ENCODE measurements at regions not wholly inside any gene's neighbourhood (a gene's known extent, or its start where the extent isn't known, plus 50 kb on each side); places are given as distances from the start of the nearest gene placed in this dataset.

DNA sequence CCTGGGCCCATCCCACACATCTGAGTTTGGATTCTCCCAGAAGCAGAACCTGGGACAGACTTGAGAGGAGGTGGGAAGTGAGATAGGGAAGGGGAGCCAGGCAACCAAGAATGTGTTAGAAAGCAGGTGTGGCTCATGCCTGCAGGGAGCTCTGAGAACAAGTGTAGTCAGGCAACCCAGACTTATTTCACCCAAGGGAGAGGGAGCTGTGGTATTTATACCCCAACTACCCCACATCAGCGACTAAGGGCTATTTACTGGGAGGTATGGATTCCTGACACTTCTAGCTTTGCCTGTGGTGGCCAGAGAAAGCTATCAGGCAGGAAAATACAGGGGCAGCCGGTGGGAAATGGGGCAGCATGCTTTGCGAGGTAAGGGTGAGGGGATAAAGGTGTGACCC, 125.8 kb upstream of the MSX1 start:
- Mint-ChIP-seq H3K9me3 (peaks cover 0 to 15% (median 5%) of the 10 kb centered on the region in 5 donors), H3K27ac (no peak overlapping the region), H3K4me1 (no peaks in the 10 kb centered on the region), H3K4me3 (no peak overlapping the region), H3K36me3 (peaks cover 0 to 30% (median 2%) of the 10 kb centered on the region in 3 donors), H3K27me3 (peaks cover 0 to 6% of the 10 kb centered on the region in 2 donors)
- H3K27ac ChIP-seq (ENCODE audit: low read depth, low read length), result no peak overlapping the region
- no peak for DNase-seq
- ChIA-PET POLR2A (no interaction called here), CTCF (no interaction called here)
- H3K4me1 ChIP-seq (ENCODE audit: insufficient read depth, low read length), result no peaks in the 10 kb centered on the region
- no peaks in the 10 kb centered on the region for H3K9me3 ChIP-seq (ENCODE audit: low read length)
- H3K36me3 ChIP-seq (ENCODE audit: insufficient read depth, low read length), result no peaks in the 10 kb centered on the region
- H3K27me3 ChIP-seq (ENCODE audit: insufficient read depth, low read length, poor library complexity, severe bottlenecking), result no peaks in the 10 kb centered on the region
- H3K4me3 ChIP-seq (ENCODE audit: low read length), result no peak overlapping the region

DNA sequence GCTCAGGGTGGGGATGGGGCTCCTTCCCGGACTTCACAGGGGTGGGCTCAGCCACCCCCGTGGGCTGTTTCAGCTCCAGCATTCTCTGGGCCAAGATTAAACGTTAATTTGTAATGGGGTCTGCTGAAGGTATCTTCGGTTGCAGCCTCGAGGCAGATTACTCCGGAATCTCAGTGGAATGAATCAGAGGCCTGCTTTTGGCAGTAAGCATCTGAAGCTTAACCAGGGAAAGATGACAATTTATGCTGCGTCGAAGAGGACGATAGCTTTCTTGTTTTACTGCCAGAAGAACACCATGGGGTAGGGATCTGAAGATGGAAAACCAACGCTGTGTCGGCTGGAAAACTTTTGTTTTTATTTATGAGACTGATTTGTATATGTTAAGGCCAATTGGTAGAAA, 129.2 kb upstream of the MSX1 start:
- peaks cover 18 to 43% (median 24%) of the 10 kb centered on the region in 5 donors for H3K9me3 Mint-ChIP-seq
- DNase-seq, result no peak
- ChIA-PET POLR2A (no interaction called here), CTCF (no interaction called here)
- no peaks in the 10 kb centered on the region for H3K36me3 ChIP-seq (ENCODE audit: insufficient read depth, low read length)
- peaks cover 0 to 2% of the 10 kb centered on the region in 2 donors for H3K27me3 Mint-ChIP-seq
- peaks cover 5% of the 10 kb centered on the region for H3K9me3 ChIP-seq (ENCODE audit: low read length)
- H3K4me1 ChIP-seq (ENCODE audit: insufficient read depth, low read length), result no peaks in the 10 kb centered on the region
- no peak overlapping the region for H3K27ac Mint-ChIP-seq
- no peaks in the 10 kb centered on the region for H3K27me3 ChIP-seq (ENCODE audit: insufficient read depth, low read length, poor library complexity, severe bottlenecking)
- H3K4me3 Mint-ChIP-seq, result no peak overlapping the region
- no peaks in the 10 kb centered on the region for H3K4me1 Mint-ChIP-seq
- no peak overlapping the region for H3K4me3 ChIP-seq (ENCODE audit: low read length)
- H3K36me3 Mint-ChIP-seq, result peaks cover 3 to 52% (median 6%) of the 10 kb centered on the region in 3 donors
- no peak overlapping the region for H3K27ac ChIP-seq (ENCODE audit: low read depth, low read length)

DNA sequence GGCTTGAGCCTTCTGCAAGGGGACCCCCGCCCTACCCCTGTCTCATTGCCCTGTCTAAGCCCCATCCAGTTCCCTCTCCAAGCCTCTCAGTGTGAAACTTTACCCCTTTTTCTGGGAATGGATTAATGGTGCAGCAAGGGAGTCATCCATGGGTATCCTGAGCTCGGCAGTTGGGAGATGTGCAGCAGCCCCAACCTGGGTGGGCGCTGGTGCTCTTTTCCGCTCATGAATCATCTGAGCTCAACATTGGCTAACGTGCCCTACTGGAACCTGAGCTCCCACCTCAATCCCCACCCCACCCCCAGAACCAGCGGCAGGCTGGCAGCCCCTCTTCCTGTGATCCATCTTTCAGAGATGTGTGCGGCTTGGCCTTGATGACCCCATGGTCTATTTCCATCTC, 130.3 kb upstream of the MSX1 start:
- no peaks in the 10 kb centered on the region for H3K4me1 ChIP-seq (ENCODE audit: insufficient read depth, low read length)
- no peaks in the 10 kb centered on the region for H3K27me3 ChIP-seq (ENCODE audit: insufficient read depth, low read length, poor library complexity, severe bottlenecking)
- no peak overlapping the region for H3K27ac ChIP-seq (ENCODE audit: low read depth, low read length)
- peaks cover 5% of the 10 kb centered on the region for H3K9me3 ChIP-seq (ENCODE audit: low read length)
- Mint-ChIP-seq H3K9me3 (peaks cover 25 to 52% (median 34%) of the 10 kb centered on the region in 5 donors), H3K36me3 (peaks cover 5 to 61% (median 6%) of the 10 kb centered on the region in 3 donors), H3K27ac (no peak overlapping the region), H3K4me3 (no peak overlapping the region), H3K27me3 (peaks cover 0 to 2% of the 10 kb centered on the region in 2 donors), H3K4me1 (no peaks in the 10 kb centered on the region)
- POLR2A ChIA-PET, result no interaction called here
- DNase-seq, result no peak
- CTCF ChIA-PET, result no interaction called here
- H3K4me3 ChIP-seq (ENCODE audit: low read length), result no peak overlapping the region
- H3K36me3 ChIP-seq (ENCODE audit: insufficient read depth, low read length), result no peaks in the 10 kb centered on the region

DNA sequence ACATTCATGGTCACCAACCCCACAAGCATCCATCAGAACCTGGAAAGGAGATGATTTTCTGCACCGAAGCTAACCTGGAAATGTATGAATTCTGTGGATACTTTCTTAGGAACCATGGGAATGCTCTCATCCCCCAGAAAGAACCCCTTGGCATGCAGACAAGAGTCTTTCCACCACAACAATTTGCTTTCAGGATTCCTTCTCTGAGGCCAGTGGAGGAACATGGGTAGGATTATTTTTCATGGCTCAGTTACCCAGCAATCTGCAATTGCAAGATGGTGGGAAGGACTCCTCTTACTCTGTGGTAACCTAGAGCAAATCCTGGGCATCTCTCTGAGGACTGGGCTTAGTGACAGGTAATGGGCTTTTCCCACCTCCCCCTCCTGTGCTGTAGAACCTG, 131.9 kb upstream of the MSX1 start:
- Mint-ChIP-seq H3K27me3 (no peaks in the 10 kb centered on the region), H3K4me3 (no peak overlapping the region), H3K9me3 (peaks cover 28 to 60% (median 38%) of the 10 kb centered on the region in 5 donors), H3K4me1 (no peaks in the 10 kb centered on the region), H3K36me3 (peaks cover 4 to 62% (median 5%) of the 10 kb centered on the region in 3 donors), H3K27ac (no peak overlapping the region)
- Histone ChIP-seq H3K4me3 (ENCODE audit: low read length) (no peak overlapping the region), H3K36me3 (ENCODE audit: insufficient read depth, low read length) (no peaks in the 10 kb centered on the region), H3K9me3 (ENCODE audit: low read length) (peaks cover 5% of the 10 kb centered on the region), H3K27me3 (ENCODE audit: insufficient read depth, low read length, poor library complexity, severe bottlenecking) (no peaks in the 10 kb centered on the region), H3K27ac (ENCODE audit: low read depth, low read length) (no peak overlapping the region), H3K4me1 (ENCODE audit: insufficient read depth, low read length) (no peaks in the 10 kb centered on the region)
- CTCF ChIA-PET, result no interaction called here
- POLR2A ChIA-PET, result no interaction called here
- DNase-seq, result no peak

DNA sequence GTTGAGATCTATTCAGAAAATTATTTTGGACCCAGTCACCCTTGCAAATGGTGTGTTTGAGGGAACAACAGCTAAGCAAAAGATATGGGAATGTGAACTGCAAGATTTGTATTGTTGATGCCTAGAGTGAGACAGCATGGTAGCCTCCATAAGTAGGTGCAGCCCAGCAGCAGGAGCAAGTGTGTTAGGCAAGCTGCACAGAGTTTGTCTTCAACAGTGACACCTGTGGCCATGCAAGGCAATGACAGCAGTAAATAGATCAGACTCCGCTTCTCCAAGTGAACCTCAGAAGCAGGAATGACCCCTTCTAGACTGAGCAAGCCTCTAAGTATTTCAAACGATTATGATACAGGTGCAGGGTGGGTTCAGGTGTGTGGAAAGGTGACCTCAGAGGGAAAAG, 133.4 kb upstream of the MSX1 start:
- Histone ChIP-seq H3K4me1 (ENCODE audit: insufficient read depth, low read length) (no peaks in the 10 kb centered on the region), H3K36me3 (ENCODE audit: insufficient read depth, low read length) (no peaks in the 10 kb centered on the region), H3K9me3 (ENCODE audit: low read length) (peaks cover 5% of the 10 kb centered on the region), H3K27me3 (ENCODE audit: insufficient read depth, low read length, poor library complexity, severe bottlenecking) (no peaks in the 10 kb centered on the region), H3K4me3 (ENCODE audit: low read length) (no peak overlapping the region), H3K27ac (ENCODE audit: low read depth, low read length) (no peak overlapping the region)
- peaks cover 23 to 54% (median 37%) of the 10 kb centered on the region in 5 donors for H3K9me3 Mint-ChIP-seq
- no peaks in the 10 kb centered on the region for H3K4me1 Mint-ChIP-seq
- H3K27ac Mint-ChIP-seq, result no peak overlapping the region
- ChIA-PET POLR2A (no interaction called here), CTCF (no interaction called here)
- no peak overlapping the region for H3K4me3 Mint-ChIP-seq
- peaks cover 4 to 56% (median 5%) of the 10 kb centered on the region in 3 donors for H3K36me3 Mint-ChIP-seq
- H3K27me3 Mint-ChIP-seq, result no peaks in the 10 kb centered on the region
- DNase-seq, result no peak

DNA sequence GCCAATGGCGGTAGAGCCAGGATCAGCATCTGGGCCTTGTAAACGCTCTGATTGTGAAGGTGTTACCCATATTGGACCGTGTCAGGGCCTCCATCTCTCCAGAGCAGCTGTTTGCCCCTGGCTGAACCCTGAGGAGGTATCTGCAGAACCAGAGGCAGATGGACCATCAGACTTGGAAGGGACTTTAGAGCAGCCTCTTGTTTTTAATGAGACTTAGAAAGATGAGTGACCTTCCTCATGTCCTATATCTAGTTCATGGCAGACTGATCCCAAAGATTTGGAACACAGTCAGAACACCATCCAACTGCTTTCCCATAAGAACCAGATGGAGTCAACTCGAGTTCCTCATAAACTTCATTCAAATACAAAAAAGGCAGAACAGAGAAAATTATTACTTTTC, 135.1 kb upstream of the MSX1 start:
- ChIA-PET POLR2A (no interaction called here), CTCF (no interaction called here)
- H3K27ac ChIP-seq (ENCODE audit: low read depth, low read length), result no peak overlapping the region
- no peaks in the 10 kb centered on the region for H3K36me3 ChIP-seq (ENCODE audit: insufficient read depth, low read length)
- H3K27ac Mint-ChIP-seq, result no peak overlapping the region
- no peaks in the 10 kb centered on the region for H3K27me3 Mint-ChIP-seq
- no peak for DNase-seq
- H3K4me1 Mint-ChIP-seq, result no peaks in the 10 kb centered on the region
- no peak overlapping the region for H3K4me3 Mint-ChIP-seq
- peaks cover 23 to 50% (median 37%) of the 10 kb centered on the region in 5 donors for H3K9me3 Mint-ChIP-seq
- no peak overlapping the region for H3K4me3 ChIP-seq (ENCODE audit: low read length)
- peaks cover 4 to 62% (median 5%) of the 10 kb centered on the region in 3 donors for H3K36me3 Mint-ChIP-seq
- H3K4me1 ChIP-seq (ENCODE audit: insufficient read depth, low read length), result no peaks in the 10 kb centered on the region
- H3K9me3 ChIP-seq (ENCODE audit: low read length), result peaks cover 5% of the 10 kb centered on the region
- no peaks in the 10 kb centered on the region for H3K27me3 ChIP-seq (ENCODE audit: insufficient read depth, low read length, poor library complexity, severe bottlenecking)

DNA sequence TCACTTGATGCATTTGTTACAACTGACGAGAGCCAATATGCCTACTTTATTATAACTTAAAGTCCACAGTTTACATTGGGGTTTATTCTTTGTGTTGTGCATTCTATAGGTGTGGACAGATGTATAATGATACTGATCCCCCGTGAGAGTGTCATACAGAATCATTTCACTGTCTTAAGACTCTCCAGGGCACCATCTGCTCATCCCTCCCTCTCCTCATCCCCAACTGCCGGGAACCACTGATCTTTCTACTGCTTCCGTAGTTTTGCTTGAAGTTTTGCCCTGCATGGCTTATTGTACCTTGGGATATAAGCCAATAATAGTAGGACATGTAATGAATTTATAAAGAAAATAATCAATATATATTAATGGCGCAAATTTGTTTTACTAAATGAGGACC, 137.8 kb upstream of the MSX1 start:
- Mint-ChIP-seq H3K27me3 (no peaks in the 10 kb centered on the region), H3K4me1 (no peaks in the 10 kb centered on the region), H3K27ac (no peak overlapping the region), H3K36me3 (peaks cover 3 to 66% (median 7%) of the 10 kb centered on the region in 3 donors), H3K4me3 (peak overlapping the region in 1 of 7 donors; percentile 61), H3K9me3 (peaks cover 19 to 35% (median 26%) of the 10 kb centered on the region in 5 donors)
- Histone ChIP-seq H3K4me3 (ENCODE audit: low read length) (no peak overlapping the region), H3K9me3 (ENCODE audit: low read length) (peaks cover 5% of the 10 kb centered on the region), H3K27ac (ENCODE audit: low read depth, low read length) (no peak overlapping the region), H3K4me1 (ENCODE audit: insufficient read depth, low read length) (no peaks in the 10 kb centered on the region), H3K27me3 (ENCODE audit: insufficient read depth, low read length, poor library complexity, severe bottlenecking) (no peaks in the 10 kb centered on the region), H3K36me3 (ENCODE audit: insufficient read depth, low read length) (no peaks in the 10 kb centered on the region)
- no peak for DNase-seq
- ChIA-PET POLR2A (no interaction called here), CTCF (no interaction called here)

DNA sequence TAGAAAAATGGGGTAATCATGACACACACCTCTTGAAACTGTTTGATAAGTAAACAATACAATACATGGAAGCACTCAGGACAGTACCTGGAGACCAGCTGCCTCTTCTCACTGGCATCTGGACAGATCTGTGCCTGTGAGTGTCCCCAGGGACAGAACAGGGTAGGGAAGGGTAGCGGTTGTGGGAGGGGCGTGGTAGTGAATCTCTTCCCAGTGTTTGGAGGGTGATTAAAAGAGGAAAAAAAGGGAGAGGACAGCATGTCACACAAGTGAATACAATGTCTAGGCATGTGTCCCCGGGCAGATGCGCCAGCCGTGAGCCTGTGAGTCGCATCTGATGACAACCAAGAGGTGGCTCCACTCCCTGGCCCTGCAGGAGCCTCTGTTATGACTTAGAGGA, 138.8 kb upstream of the MSX1 start:
- H3K27me3 Mint-ChIP-seq, result no peaks in the 10 kb centered on the region
- ChIA-PET CTCF (no interaction called here), POLR2A (no interaction called here)
- DNase-seq, result no peak
- no peaks in the 10 kb centered on the region for H3K4me1 ChIP-seq (ENCODE audit: insufficient read depth, low read length)
- peaks cover 13 to 25% (median 16%) of the 10 kb centered on the region in 5 donors for H3K9me3 Mint-ChIP-seq
- peaks cover 3 to 56% (median 5%) of the 10 kb centered on the region in 3 donors for H3K36me3 Mint-ChIP-seq
- H3K4me1 Mint-ChIP-seq, result no peaks in the 10 kb centered on the region
- peak overlapping the region in 1 of 8 donors; percentile 83 for H3K27ac Mint-ChIP-seq
- no peak overlapping the region for H3K27ac ChIP-seq (ENCODE audit: low read depth, low read length)
- H3K9me3 ChIP-seq (ENCODE audit: low read length), result peaks cover 1% of the 10 kb centered on the region
- H3K36me3 ChIP-seq (ENCODE audit: insufficient read depth, low read length), result no peaks in the 10 kb centered on the region
- H3K4me3 Mint-ChIP-seq, result no peak overlapping the region
- no peaks in the 10 kb centered on the region for H3K27me3 ChIP-seq (ENCODE audit: insufficient read depth, low read length, poor library complexity, severe bottlenecking)
- H3K4me3 ChIP-seq (ENCODE audit: low read length), result no peak overlapping the region

DNA sequence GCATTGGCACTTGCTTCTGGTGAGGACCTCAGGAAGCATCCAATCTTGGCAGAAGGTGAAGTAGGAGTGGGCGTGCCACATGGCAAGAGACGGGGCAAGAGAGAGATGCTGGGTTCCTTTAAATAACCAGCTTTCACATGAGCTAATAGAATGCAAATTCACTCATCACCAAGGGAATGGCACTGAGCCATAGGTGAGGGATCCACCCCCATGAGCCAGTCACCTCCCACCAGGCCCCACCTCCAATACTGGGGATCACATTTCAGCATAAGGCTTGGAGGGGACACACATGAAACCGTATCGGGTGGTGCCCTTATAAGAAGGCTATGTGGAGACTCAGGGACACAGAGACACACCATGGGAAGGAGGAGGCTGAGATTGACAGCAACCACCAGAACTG, 140.0 kb upstream of the MSX1 start:
- Histone ChIP-seq H3K4me1 (ENCODE audit: insufficient read depth, low read length) (no peaks in the 10 kb centered on the region), H3K9me3 (ENCODE audit: low read length) (no peaks in the 10 kb centered on the region), H3K27ac (ENCODE audit: low read depth, low read length) (no peak overlapping the region), H3K36me3 (ENCODE audit: insufficient read depth, low read length) (no peaks in the 10 kb centered on the region), H3K27me3 (ENCODE audit: insufficient read depth, low read length, poor library complexity, severe bottlenecking) (no peaks in the 10 kb centered on the region), H3K4me3 (ENCODE audit: low read length) (no peak overlapping the region)
- CTCF ChIA-PET, result no interaction called here
- Mint-ChIP-seq H3K4me3 (no peak overlapping the region), H3K36me3 (peaks cover under 1 to 45% (median 3%) of the 10 kb centered on the region in 3 donors), H3K4me1 (no peaks in the 10 kb centered on the region), H3K27me3 (no peaks in the 10 kb centered on the region), H3K27ac (no peak overlapping the region), H3K9me3 (peaks cover 3 to 13% (median 8%) of the 10 kb centered on the region in 5 donors)
- no peak for DNase-seq
- POLR2A ChIA-PET, result no interaction called here

Data from CD8-positive, alpha-beta memory T cell (primary cell).